ENCODE measurements at regions not wholly inside any gene's neighbourhood (a gene's known extent, or its start where the extent isn't known, plus 50 kb on each side); places are given as distances from the start of the nearest gene placed in this dataset.

GRCh38 chr2:39930175-39930917, 151.3 kb upstream of the THUMPD2 start (continued):
- no peak for TF ChIP-seq USF2 (IDR thresholded peaks at IDR 0.05; ENCODE audit: low read length)
- TF ChIP-seq CREB1 (IDR thresholded peaks at IDR 0.05), result no peak

Measured in H1 (cell line).